Right atrium auricular region (tissue), 2 donors: ENCODE measurements at regions not wholly inside any gene's neighbourhood (a gene's known extent, or its start where the extent isn't known, plus 50 kb on each side); places are given as distances from the start of the nearest gene placed in this dataset.

Source experiments
- DNase-seq: peaks from one replicate; pipeline ENCODE4 v3.0.0-alpha.2; 2019; ENCODE audit warnings: low spot score
- H3K27ac ChIP-seq, 2 donors: fragments of 200-600 bp; sonication (generic); 1 replicate in 1 of 2; 2 replicates in 1 of 2; pipeline ENCODE4 v1.5.1; 2016 to 2019
- H3K27me3 ChIP-seq, 2 donors: fragments of 200-600 bp; sonication (generic); one replicate each; pipeline versions ENCODE4 v1.5.1 to v1.6.0; 2017 to 2019
- H3K36me3 ChIP-seq: fragments of 200-600 bp; sonication (generic); one replicate; pipeline ENCODE4 v1.5.1; 2016
- H3K4me1 ChIP-seq, 2 donors: fragments of 200-600 bp; sonication (generic); one replicate each; pipeline versions ENCODE4 v1.5.1 to v1.6.0; 2017 to 2019
- H3K4me3 ChIP-seq, 2 donors: fragments of 200-600 bp; sonication (generic); 1 replicate in 1 of 2; 2 replicates in 1 of 2; pipeline ENCODE4 v1.5.1; 2017 to 2019; ENCODE audit warnings: mild to moderate bottlenecking in 1 of 2, moderate library complexity in 1 of 2
- H3K9me3 ChIP-seq, 2 donors: fragments of 200-600 bp; sonication (generic); one replicate each; pipeline ENCODE4 v1.5.1; 2019
- CTCF ChIP-seq, 2 donors: fragments of 200-600 bp; sonication (generic); IDR thresholded peaks; one replicate each; pipeline ENCODE4 v1.5.1; 2019; ENCODE audit warnings: antibody characterized with exemption in 2 of 2

- DNase-seq, result no peak
- no peaks in the 10 kb centered on the region for H3K9me3 ChIP-seq
- no peaks in the 10 kb centered on the region for H3K4me1 ChIP-seq
- H3K36me3 ChIP-seq, result no peaks in the 10 kb centered on the region
- no peaks in the 10 kb centered on the region for H3K27me3 ChIP-seq
- H3K27ac ChIP-seq, result no peak overlapping the region
- no peak overlapping the region for H3K4me3 ChIP-seq
- TF ChIP-seq CTCF (IDR thresholded peaks at IDR 0.05), result no peak
Measured at GRCh38 chr5:3517348-3517747, 78.3 kb upstream of the IRX1 start.

- no peak for DNase-seq
- no peak for TF ChIP-seq CTCF (IDR thresholded peaks at IDR 0.05)
- Histone ChIP-seq H3K4me1 (no peaks in the 10 kb centered on the region), H3K9me3 (no peaks in the 10 kb centered on the region), H3K4me3 (no peak overlapping the region), H3K27ac (no peak overlapping the region), H3K27me3 (no peaks in the 10 kb centered on the region), H3K36me3 (no peaks in the 10 kb centered on the region)
Measured at GRCh38 chr5:3512361-3513095, 83.1 kb upstream of the IRX1 start.

- Histone ChIP-seq H3K4me3 (no peak overlapping the region), H3K36me3 (no peaks in the 10 kb centered on the region), H3K4me1 (no peaks in the 10 kb centered on the region), H3K27ac (no peak overlapping the region), H3K9me3 (no peaks in the 10 kb centered on the region), H3K27me3 (no peaks in the 10 kb centered on the region)
- no peak for TF ChIP-seq CTCF (IDR thresholded peaks at IDR 0.05)
- no peak for DNase-seq
Measured at GRCh38 chr5:3511934-3512333, 83.7 kb upstream of the IRX1 start.

GRCh38 chr5:3511519-3511918 lies 84.1 kb upstream of the IRX1 start:
- no peaks in the 10 kb centered on the region for H3K9me3 ChIP-seq
- no peak for TF ChIP-seq CTCF (IDR thresholded peaks at IDR 0.05)
- no peaks in the 10 kb centered on the region for H3K36me3 ChIP-seq
- DNase-seq, result no peak
- no peak overlapping the region for H3K4me3 ChIP-seq
- H3K4me1 ChIP-seq, result no peaks in the 10 kb centered on the region
- H3K27me3 ChIP-seq, result no peaks in the 10 kb centered on the region
- H3K27ac ChIP-seq, result no peak overlapping the region

- no peaks in the 10 kb centered on the region for H3K36me3 ChIP-seq
- H3K4me1 ChIP-seq, result no peaks in the 10 kb centered on the region
- no peak overlapping the region for H3K4me3 ChIP-seq
- no peak for DNase-seq
- no peak overlapping the region for H3K27ac ChIP-seq
- no peaks in the 10 kb centered on the region for H3K27me3 ChIP-seq
- H3K9me3 ChIP-seq, result no peaks in the 10 kb centered on the region
- no peak for TF ChIP-seq CTCF (IDR thresholded peaks at IDR 0.05)
Measured at GRCh38 chr5:3510642-3511417, 84.8 kb upstream of the IRX1 start.
